ENCODE measurements at regions not wholly inside any gene's neighbourhood (a gene's known extent, or its start where the extent isn't known, plus 50 kb on each side); places are given as distances from the start of the nearest gene placed in this dataset.

- no peak overlapping the region for H3K27ac Mint-ChIP-seq
- Histone ChIP-seq H3K9me2 (ENCODE audit: insufficient read depth) (no peaks in the 10 kb centered on the region), H3F3A (replicated peaks; ENCODE audit: low read depth) (no peaks in the 10 kb centered on the region), H3K79me2 (replicated peaks; ENCODE audit: insufficient read depth) (no peaks in the 10 kb centered on the region), H3K4me1 (ENCODE audit: insufficient read depth) (peaks cover 32% of the 10 kb centered on the region), H3K27me3 (ENCODE audit: insufficient read depth) (no peaks in the 10 kb centered on the region), H3K4me2 (no peak overlapping the region), H4K20me1 (replicated peaks; ENCODE audit: insufficient read depth) (no peaks in the 10 kb centered on the region), H3K4me3 (no peak overlapping the region), H3K27ac (ENCODE audit: low read depth) (no peak overlapping the region), H3K36me3 (ENCODE audit: insufficient read depth) (no peaks in the 10 kb centered on the region), H2AFZ (no peak overlapping the region)
- H3K27me3 Mint-ChIP-seq (ENCODE audit: insufficient read depth, low read depth, poor library complexity): peaks cover 2% of the 10 kb centered on the region
- peaks cover 26% of the 10 kb centered on the region for H3K4me1 Mint-ChIP-seq
- TF ChIP-seq ETS1 (IDR thresholded peaks at IDR 0.05): no peak
- TF ChIP-seq ZNF114 (CRISPR knock-in tag; IDR thresholded peaks at IDR 0.05): no peak
- ATAC-seq (no peak), DNase-seq (ENCODE audit: low spot score) (no peak)
- no peaks in the 10 kb centered on the region for H3K36me3 Mint-ChIP-seq (ENCODE audit: low read depth)
- no peaks in the 10 kb centered on the region for H3K9me3 Mint-ChIP-seq
- no peak overlapping the region for H3K4me3 Mint-ChIP-seq
These were observed 84.6 kb upstream of the PACRGL start for GRCh38 chr4:20615486-20616260.

GRCh38 chr4:20616313-20616712, 83.9 kb upstream of the PACRGL start:
- ATAC-seq (no peak), DNase-seq (ENCODE audit: low spot score) (no peak)
- Histone ChIP-seq H3K4me3 (no peak overlapping the region), H3F3A (replicated peaks; ENCODE audit: low read depth) (no peaks in the 10 kb centered on the region), H3K79me2 (replicated peaks; ENCODE audit: insufficient read depth) (no peaks in the 10 kb centered on the region), H3K27ac (ENCODE audit: low read depth) (no peak overlapping the region), H2AFZ (no peak overlapping the region), H3K27me3 (ENCODE audit: insufficient read depth) (no peaks in the 10 kb centered on the region), H3K36me3 (ENCODE audit: insufficient read depth) (no peaks in the 10 kb centered on the region), H3K9me2 (ENCODE audit: insufficient read depth) (no peaks in the 10 kb centered on the region), H3K4me1 (ENCODE audit: insufficient read depth) (peaks cover 33% of the 10 kb centered on the region), H3K4me2 (no peak overlapping the region), H4K20me1 (replicated peaks; ENCODE audit: insufficient read depth) (no peaks in the 10 kb centered on the region)
- peaks cover 2% of the 10 kb centered on the region for H3K27me3 Mint-ChIP-seq (ENCODE audit: insufficient read depth, low read depth, poor library complexity)
- no peak overlapping the region for H3K4me3 Mint-ChIP-seq
- no peak overlapping the region for H3K27ac Mint-ChIP-seq
- H3K4me1 Mint-ChIP-seq: peaks cover 26% of the 10 kb centered on the region
- H3K9me3 Mint-ChIP-seq: no peaks in the 10 kb centered on the region
- H3K36me3 Mint-ChIP-seq (ENCODE audit: low read depth): no peaks in the 10 kb centered on the region
- TF ChIP-seq ZNF462 (CRISPR knock-in tag; IDR thresholded peaks at IDR 0.05) (no peak), ZNF114 (CRISPR knock-in tag; IDR thresholded peaks at IDR 0.05) (no peak), EZH2phosphoT487 (IDR thresholded peaks at IDR 0.05; ENCODE audit: unreplicated experiment) (no peak), REST (IDR thresholded peaks at IDR 0.05; ENCODE audit: unreplicated experiment) (no peak), EZH2 (IDR thresholded peaks at IDR 0.05; ENCODE audit: low read depth, unreplicated experiment) (no peak), NANOG (IDR thresholded peaks at IDR 0.05; ENCODE audit: borderline replicate concordance) (no peak), CREB1 (CRISPR knock-in tag; IDR thresholded peaks at IDR 0.05; ENCODE audit: low read depth) (no peak)

Data from GM23338 (cell line).